ENCODE measurements at regions not wholly inside any gene's neighbourhood (a gene's known extent, or its start where the extent isn't known, plus 50 kb on each side); places are given as distances from the start of the nearest gene placed in this dataset.

- no peak for TF ChIP-seq CBX8 (IDR thresholded peaks at IDR 0.05; ENCODE audit: borderline replicate concordance, extremely low read depth, low read depth, low read length, poor library complexity, severe bottlenecking)
- no peak for TF ChIP-seq ZNF12 (CRISPR knock-in tag; IDR thresholded peaks at IDR 0.05)
- TF ChIP-seq, protein P1, sequence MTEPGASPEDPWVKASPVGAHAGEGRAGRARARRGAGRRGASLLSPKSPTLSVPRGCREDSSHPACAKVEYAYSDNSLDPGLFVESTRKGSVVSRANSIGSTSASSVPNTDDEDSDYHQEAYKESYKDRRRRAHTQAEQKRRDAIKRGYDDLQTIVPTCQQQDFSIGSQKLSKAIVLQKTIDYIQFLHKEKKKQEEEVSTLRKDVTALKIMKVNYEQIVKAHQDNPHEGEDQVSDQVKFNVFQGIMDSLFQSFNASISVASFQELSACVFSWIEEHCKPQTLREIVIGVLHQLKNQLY (CRISPR knock-in tag; conservative IDR thresholded peaks at IDR 0.05), result no peak
- TF ChIP-seq ZC3H8 (IDR thresholded peaks at IDR 0.05), result no peak
- TF ChIP-seq TCFL5 (CRISPR knock-in tag; conservative IDR thresholded peaks at IDR 0.05), result no peak
- TF ChIP-seq EZH2 (IDR thresholded peaks at IDR 0.05; ENCODE audit: borderline replicate concordance, low read depth, low read length), result no peak
- TF ChIP-seq CTCF (IDR thresholded peaks at IDR 0.05 in 2 of 3, conservative IDR thresholded peaks at IDR 0.05 in 1 of 3; ENCODE audit: insufficient read depth in 2 of 3, low read depth in 1 of 3, low read length in 3 of 3), result no peak
- no peak for TF ChIP-seq FOXA3 (CRISPR knock-in tag; conservative IDR thresholded peaks at IDR 0.05 in 1 of 2, IDR thresholded peaks at IDR 0.05 in 1 of 2)
- no peak for TF ChIP-seq MEF2A (IDR thresholded peaks at IDR 0.05; ENCODE audit: control insufficient read depth, low read depth, low read length)
Measured at GRCh38 chr17:69788957-69789356, 286.1 kb upstream of the KCNJ16 start.

All from K562 (cell line).